H1 (cell line): ENCODE measurements at regions not wholly inside any gene's neighbourhood (a gene's known extent, or its start where the extent isn't known, plus 50 kb on each side); places are given as distances from the start of the nearest gene placed in this dataset.

Source experiments
- ASH2L ChIP-seq: fragments of 200-600, 300-600 bp; sonication (generic); IDR thresholded peaks from one replicate; pipeline ENCODE4 v1.7.1; 2017; ENCODE audit warnings: low read length
- CEBPB ChIP-seq: IDR thresholded peaks from 2 replicates; pipeline ENCODE4 v1.6.1; 2012; ENCODE audit warnings: low read depth, low read length
- EP300 ChIP-seq, 2 experiments: IDR thresholded peaks; 1 replicate in 1 of 2; 2 replicates in 1 of 2; pipeline ENCODE4 v1.6.1; 2011 to 2012; ENCODE audit warnings: low read depth in 2 of 2, low read length in 2 of 2, mild to moderate bottlenecking in 2 of 2, borderline replicate concordance in 1 of 2, inconsistent platforms in 1 of 2, moderate library complexity in 1 of 2
- EZH2 ChIP-seq: fragments of 200-600 bp; sonication (generic); IDR thresholded peaks from 2 replicates; pipeline ENCODE4 v1.7.1; 2012; ENCODE audit warnings: low read depth, mild to moderate bottlenecking, moderate library complexity, low read length, inconsistent platforms; ENCODE audit not compliant: severe bottlenecking
- JUN ChIP-seq: IDR thresholded peaks from 2 replicates; pipeline ENCODE4 v1.6.1; 2011; ENCODE audit warnings: low read depth, mild to moderate bottlenecking, improper control_type of control experiment, low read length
- NRF1 ChIP-seq: IDR thresholded peaks from 2 replicates; pipeline ENCODE4 v1.6.1; 2011; ENCODE audit warnings: mild to moderate bottlenecking, low read depth, low read length, improper control_type of control experiment
- POLR2A ChIP-seq, 2 experiments: IDR thresholded peaks; 1 replicate in 1 of 2; 2 replicates in 1 of 2; pipeline ENCODE4 v1.6.1; 2011; ENCODE audit warnings: low read depth in 2 of 2, low read length in 2 of 2, mild to moderate bottlenecking in 2 of 2; ENCODE audit errors: control extremely low read depth in 1 of 2
- POU5F1 ChIP-seq: IDR thresholded peaks from 2 replicates; pipeline ENCODE4 v1.6.1; 2011; ENCODE audit warnings: low read depth, mild to moderate bottlenecking, low read length, moderate library complexity
- RFX5 ChIP-seq: IDR thresholded peaks from 2 replicates; pipeline ENCODE4 v1.6.1; 2011; ENCODE audit warnings: low read depth, low read length, improper control_type of control experiment, borderline replicate concordance
- TAF1 ChIP-seq: IDR thresholded peaks from 2 replicates; pipeline ENCODE4 v1.6.1; 2011; ENCODE audit warnings: mild to moderate bottlenecking, low read depth, low read length
- TF ChIP-seq, protein P1 (sequence below), 3 experiments: IDR thresholded peaks; 1 replicate in 2 of 3; 2 replicates in 1 of 3; pipeline versions ENCODE4 v1.5.1 to v1.6.1; 2011; ENCODE audit warnings: low read length in 3 of 3, mild to moderate bottlenecking in 3 of 3, inconsistent platforms in 2 of 3, low read depth in 1 of 3, moderate library complexity in 1 of 3; ENCODE audit not compliant: insufficient read depth in 1 of 3; ENCODE audit errors: control extremely low read depth in 1 of 3
- TF ChIP-seq, protein P2 (sequence below): IDR thresholded peaks from 2 replicates; pipeline ENCODE4 v1.6.1; 2012; ENCODE audit warnings: inconsistent platforms
- TF ChIP-seq, protein P3 (sequence below): IDR thresholded peaks from 2 replicates; pipeline ENCODE4 v1.6.1; 2011; ENCODE audit warnings: low read length, improper control_type of control experiment

DNA sequence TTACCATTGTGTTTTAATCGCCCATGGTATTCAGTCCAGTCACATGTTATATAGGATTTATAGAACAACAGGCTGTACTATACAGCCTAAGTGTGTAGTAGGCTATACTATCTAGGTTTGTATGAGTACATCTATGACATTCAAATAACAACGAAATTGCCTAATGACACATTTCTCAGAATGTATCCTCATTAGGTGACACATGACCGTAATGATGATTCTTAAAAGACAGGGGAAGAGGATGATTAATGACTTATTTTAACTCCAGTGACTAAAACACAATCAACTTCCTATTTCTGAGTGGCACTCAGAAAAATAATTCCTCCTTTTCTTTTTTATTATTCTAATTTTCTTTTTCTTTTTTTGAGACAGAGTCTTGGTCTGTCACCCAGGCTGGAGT is 63.0 kb upstream of the ACSL3 start:
- no peak for TF ChIP-seq JUN
- TF ChIP-seq, protein P1, sequence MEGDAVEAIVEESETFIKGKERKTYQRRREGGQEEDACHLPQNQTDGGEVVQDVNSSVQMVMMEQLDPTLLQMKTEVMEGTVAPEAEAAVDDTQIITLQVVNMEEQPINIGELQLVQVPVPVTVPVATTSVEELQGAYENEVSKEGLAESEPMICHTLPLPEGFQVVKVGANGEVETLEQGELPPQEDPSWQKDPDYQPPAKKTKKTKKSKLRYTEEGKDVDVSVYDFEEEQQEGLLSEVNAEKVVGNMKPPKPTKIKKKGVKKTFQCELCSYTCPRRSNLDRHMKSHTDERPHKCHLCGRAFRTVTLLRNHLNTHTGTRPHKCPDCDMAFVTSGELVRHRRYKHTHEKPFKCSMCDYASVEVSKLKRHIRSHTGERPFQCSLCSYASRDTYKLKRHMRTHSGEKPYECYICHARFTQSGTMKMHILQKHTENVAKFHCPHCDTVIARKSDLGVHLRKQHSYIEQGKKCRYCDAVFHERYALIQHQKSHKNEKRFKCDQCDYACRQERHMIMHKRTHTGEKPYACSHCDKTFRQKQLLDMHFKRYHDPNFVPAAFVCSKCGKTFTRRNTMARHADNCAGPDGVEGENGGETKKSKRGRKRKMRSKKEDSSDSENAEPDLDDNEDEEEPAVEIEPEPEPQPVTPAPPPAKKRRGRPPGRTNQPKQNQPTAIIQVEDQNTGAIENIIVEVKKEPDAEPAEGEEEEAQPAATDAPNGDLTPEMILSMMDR (IDR thresholded peaks at IDR 0.05; ENCODE audit: control extremely low read depth in 1 of 3, insufficient read depth in 1 of 3, low read depth in 1 of 3, low read length in 3 of 3), result no peak
- TF ChIP-seq EZH2, result no peak
- TF ChIP-seq POLR2A (IDR thresholded peaks at IDR 0.05; ENCODE audit: control extremely low read depth in 1 of 2, low read depth in 2 of 2, low read length in 2 of 2), result no peak
- TF ChIP-seq POU5F1, result no peak
- no peak for TF ChIP-seq TAF1
- TF ChIP-seq, protein P2, sequence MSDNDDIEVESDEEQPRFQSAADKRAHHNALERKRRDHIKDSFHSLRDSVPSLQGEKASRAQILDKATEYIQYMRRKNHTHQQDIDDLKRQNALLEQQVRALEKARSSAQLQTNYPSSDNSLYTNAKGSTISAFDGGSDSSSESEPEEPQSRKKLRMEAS, result no peak
- TF ChIP-seq NRF1, result no peak
- TF ChIP-seq RFX5, result no peak
- TF ChIP-seq EP300 (IDR thresholded peaks at IDR 0.05; ENCODE audit: borderline replicate concordance in 1 of 2, low read depth in 2 of 2, low read length in 2 of 2), result no peak
- no peak for TF ChIP-seq CEBPB
- TF ChIP-seq, protein P3, sequence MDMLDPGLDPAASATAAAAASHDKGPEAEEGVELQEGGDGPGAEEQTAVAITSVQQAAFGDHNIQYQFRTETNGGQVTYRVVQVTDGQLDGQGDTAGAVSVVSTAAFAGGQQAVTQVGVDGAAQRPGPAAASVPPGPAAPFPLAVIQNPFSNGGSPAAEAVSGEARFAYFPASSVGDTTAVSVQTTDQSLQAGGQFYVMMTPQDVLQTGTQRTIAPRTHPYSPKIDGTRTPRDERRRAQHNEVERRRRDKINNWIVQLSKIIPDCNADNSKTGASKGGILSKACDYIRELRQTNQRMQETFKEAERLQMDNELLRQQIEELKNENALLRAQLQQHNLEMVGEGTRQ, result no peak
- TF ChIP-seq ASH2L, result no peak
